GM19468 (cell line): ENCODE measurements at regions not wholly inside any gene's neighbourhood (a gene's known extent, or its start where the extent isn't known, plus 50 kb on each side); places are given as distances from the start of the nearest gene placed in this dataset.

Experiments
- ATAC-seq: cut with Tn5 transposase; IDR thresholded peaks from one replicate; pipeline ENCODE4 v1.9.1; 2021; ENCODE audit warnings: mild to moderate bottlenecking, moderate library complexity, moderate number of reproducible peaks; ENCODE audit not compliant: unreplicated experiment; ENCODE audit errors: extremely low read depth

GRCh38 chr7:32428546-32428945 is 61.6 kb downstream of the LSM5 start:
- ATAC-seq: no peak

- no peak for ATAC-seq
These were observed 62.4 kb downstream of the LSM5 start for GRCh38 chr7:32427769-32428291.

GRCh38 chr7:32416846-32417245 is 73.3 kb downstream of the LSM5 start:
- no peak for ATAC-seq

- ATAC-seq: no peak
These were observed 74.2 kb downstream of the LSM5 start for GRCh38 chr7:32415936-32416335.

GRCh38 chr7:32415519-32415918 is 74.7 kb downstream of the LSM5 start:
- ATAC-seq: no peak

GRCh38 chr7:32412471-32412870 is 77.7 kb downstream of the LSM5 start:
- no peak for ATAC-seq

- ATAC-seq: no peak
These were observed 79.6 kb downstream of the LSM5 start for GRCh38 chr7:32410545-32410944.

GRCh38 chr7:32406386-32406785 is 83.8 kb downstream of the LSM5 start:
- no peak for ATAC-seq

GRCh38 chr7:32403463-32404229 is 86.5 kb downstream of the LSM5 start:
- ATAC-seq: no peak

GRCh38 chr7:32400676-32401075 is 89.5 kb downstream of the LSM5 start:
- no peak for ATAC-seq

- ATAC-seq: no peak
These were observed 90.9 kb downstream of the LSM5 start for GRCh38 chr7:32399311-32399710.

GRCh38 chr7:32395168-32395567 is 95.0 kb downstream of the LSM5 start:
- ATAC-seq: no peak

- no peak for ATAC-seq
These were observed 96.3 kb downstream of the LSM5 start for GRCh38 chr7:32393861-32394260.

- no peak for ATAC-seq
These were observed 100.0 kb downstream of the LSM5 start for GRCh38 chr7:32390210-32390609.

GRCh38 chr7:32385316-32385956 is 104.7 kb downstream of the LSM5 start:
- ATAC-seq: no peak

GRCh38 chr7:32381024-32381601 is 109.1 kb downstream of the LSM5 start:
- ATAC-seq: no peak

GRCh38 chr7:32379510-32380112 is 110.6 kb downstream of the LSM5 start:
- ATAC-seq: no peak

- ATAC-seq: no peak
These were observed 111.2 kb downstream of the LSM5 start for GRCh38 chr7:32378988-32379387.

GRCh38 chr7:32364581-32364980 is 125.6 kb downstream of the LSM5 start:
- no peak for ATAC-seq

- no peak for ATAC-seq
These were observed 130.1 kb downstream of the LSM5 start for GRCh38 chr7:32360127-32360526.
